Colonic mucosa (tissue), 4 donors: ENCODE measurements at regions not wholly inside any gene's neighbourhood (a gene's known extent, or its start where the extent isn't known, plus 50 kb on each side); places are given as distances from the start of the nearest gene placed in this dataset.
"Not testable (repeated sequence)": the region's sequence is repeated elsewhere in the genome, so short reads cannot be mapped to it uniquely, and the experiment has no call there.

ENCODE experiments used
- DNase-seq: peaks from one replicate; pipeline ENCODE4 v3.0.0-alpha.2; 2020
- H3K27ac ChIP-seq: fragments of 200-600 bp; one replicate; pipeline ENCODE4 v1.8.0; 2021
- H3K27me3 ChIP-seq: fragments of 200-600 bp; one replicate; pipeline ENCODE4 v1.8.0; 2021
- H3K36me3 ChIP-seq: fragments of 200-600 bp; one replicate; pipeline ENCODE4 v1.8.0; 2021
- H3K4me1 ChIP-seq: fragments of 200-600 bp; one replicate; pipeline ENCODE4 v1.8.0; 2021; ENCODE audit warnings: mild to moderate bottlenecking
- H3K4me3 ChIP-seq: fragments of 200-600 bp; one replicate; pipeline ENCODE4 v1.8.0; 2021
- H3K9ac ChIP-seq, 2 donors: one replicate each; pipeline ENCODE4 v1.7.0; 2013; ENCODE audit warnings: control low read depth in 2 of 2, low read depth in 2 of 2, low read length in 2 of 2
- H3K9me3 ChIP-seq: fragments of 200-600 bp; one replicate; pipeline ENCODE4 v1.8.0; 2021
- CTCF ChIP-seq: fragments of 200-600 bp; IDR thresholded peaks from one replicate; pipeline ENCODE4 v1.8.0; 2022; ENCODE audit warnings: antibody characterized with exemption, mild to moderate bottlenecking
- intact Hi-C: fragments of 100-400 bp; cut with DNase I; formaldehyde crosslinking; loops from one replicate; pipeline ENCODE4 v1.14.1; 2022
- donor health status: healthy.
- donor health status: DM: no; HTN: no; CAD: no.
- donor health status: DM: no; HTN: no; CAD: no.

- intact Hi-C loops: no loop called here
- H3K27me3 ChIP-seq: no peaks in the 10 kb centered on the region
- no peak for TF ChIP-seq CTCF
- no peak for DNase-seq
- H3K4me3 ChIP-seq: no peak overlapping the region
- H3K9ac ChIP-seq: no peak overlapping the region
- no peak overlapping the region for H3K27ac ChIP-seq
- no peaks in the 10 kb centered on the region for H3K36me3 ChIP-seq
- no peaks in the 10 kb centered on the region for H3K9me3 ChIP-seq
- H3K4me1 ChIP-seq: no peaks in the 10 kb centered on the region
These were observed 91.9 kb upstream of the ZFP42 start for GRCh38 chr4:187903700-187904099.

GRCh38 chr4:187908079-187908561 is 87.5 kb upstream of the ZFP42 start:
- DNase-seq: no peak
- Histone ChIP-seq H3K27me3 (no peaks in the 10 kb centered on the region), H3K4me3 (no peak overlapping the region), H3K27ac (no peak overlapping the region), H3K4me1 (no peaks in the 10 kb centered on the region), H3K36me3 (no peaks in the 10 kb centered on the region), H3K9me3 (no peaks in the 10 kb centered on the region), H3K9ac (no peak overlapping the region)
- TF ChIP-seq CTCF: no peak
- intact Hi-C loops: no loop called here

- H3K9ac ChIP-seq: no peak overlapping the region
- H3K4me1 ChIP-seq: no peaks in the 10 kb centered on the region
- H3K27ac ChIP-seq: no peak overlapping the region
- intact Hi-C loops: no loop called here
- no peak overlapping the region for H3K4me3 ChIP-seq
- DNase-seq: no peak
- H3K36me3 ChIP-seq: no peaks in the 10 kb centered on the region
- no peaks in the 10 kb centered on the region for H3K9me3 ChIP-seq
- no peak for TF ChIP-seq CTCF
- no peaks in the 10 kb centered on the region for H3K27me3 ChIP-seq
These were observed 86.8 kb upstream of the ZFP42 start for GRCh38 chr4:187908731-187909130.

GRCh38 chr4:187910741-187911140 is 84.8 kb upstream of the ZFP42 start:
- Histone ChIP-seq H3K27me3 (no peaks in the 10 kb centered on the region), H3K27ac (no peak overlapping the region), H3K4me3 (no peak overlapping the region), H3K36me3 (no peaks in the 10 kb centered on the region), H3K9ac (no peak overlapping the region), H3K9me3 (no peaks in the 10 kb centered on the region), H3K4me1 (no peaks in the 10 kb centered on the region)
- DNase-seq: no peak
- no peak for TF ChIP-seq CTCF
- intact Hi-C loops: no loop called here

GRCh38 chr4:187915406-187915805 is 80.2 kb upstream of the ZFP42 start:
- H3K9me3 ChIP-seq, intact Hi-C loops, H3K4me1 ChIP-seq, H3K36me3 ChIP-seq, H3K4me3 ChIP-seq, H3K27me3 ChIP-seq, H3K27ac ChIP-seq, H3K9ac ChIP-seq, DNase-seq: not testable (repeated sequence)

GRCh38 chr4:187919966-187920365 is 75.6 kb upstream of the ZFP42 start:
- DNase-seq: no peak
- H3K9ac ChIP-seq: no peak overlapping the region
- H3K27ac ChIP-seq: no peak overlapping the region
- intact Hi-C loops: no loop called here
- no peaks in the 10 kb centered on the region for H3K36me3 ChIP-seq
- no peak overlapping the region for H3K4me3 ChIP-seq
- no peaks in the 10 kb centered on the region for H3K27me3 ChIP-seq
- TF ChIP-seq CTCF: no peak
- H3K9me3 ChIP-seq: no peaks in the 10 kb centered on the region
- no peaks in the 10 kb centered on the region for H3K4me1 ChIP-seq
